NCI-H1092 treated with DMSO at 0.1 percent for 48 hours (cell line): ENCODE measurements at regions not wholly inside any gene's neighbourhood (a gene's known extent, or its start where the extent isn't known, plus 50 kb on each side); places are given as distances from the start of the nearest gene placed in this dataset.

Experiments used
- DNase-seq: peaks from one replicate; lab custom pipeline; 2025; lab: John Stamatoyannopoulos, UW

GRCh38 chr21:38196036-38196435 lies 60.8 kb upstream of the KCNJ15 start:
- no peak for DNase-seq

- DNase-seq = no peak
These were observed 54.0 kb upstream of the KCNJ15 start for GRCh38 chr21:38202811-38203210.

GRCh38 chr21:38203229-38203628 lies 53.6 kb upstream of the KCNJ15 start:
- DNase-seq = no peak

GRCh38 chr21:38205940-38206339 lies 50.9 kb upstream of the KCNJ15 start:
- DNase-seq = no peak

- no peak for DNase-seq
These were observed 50.1 kb upstream of the KCNJ15 start for GRCh38 chr21:38206646-38207045.
